Stimulated activated CD4-positive, alpha-beta T cell treated with anti-CD3 and anti-CD28 coated beads, Interleukin-12 subunit alpha, Interleukin-12 subunit beta, amount 100 ng/mL, for 48 hours (primary cell): ENCODE measurements at regions not wholly inside any gene's neighbourhood (a gene's known extent, or its start where the extent isn't known, plus 50 kb on each side); places are given as distances from the start of the nearest gene placed in this dataset.
"Not testable (repeated sequence)": the region's sequence is repeated elsewhere in the genome, so short reads cannot be mapped to it uniquely, and the experiment has no call there.

ENCODE experiments used
- DNase-seq, 3 donors: peaks; one replicate each; pipeline ENCODE4 v3.0.0-alpha.2; 2020; ENCODE audit warnings: low read depth in 2 of 3, low spot score in 1 of 3

DNA sequence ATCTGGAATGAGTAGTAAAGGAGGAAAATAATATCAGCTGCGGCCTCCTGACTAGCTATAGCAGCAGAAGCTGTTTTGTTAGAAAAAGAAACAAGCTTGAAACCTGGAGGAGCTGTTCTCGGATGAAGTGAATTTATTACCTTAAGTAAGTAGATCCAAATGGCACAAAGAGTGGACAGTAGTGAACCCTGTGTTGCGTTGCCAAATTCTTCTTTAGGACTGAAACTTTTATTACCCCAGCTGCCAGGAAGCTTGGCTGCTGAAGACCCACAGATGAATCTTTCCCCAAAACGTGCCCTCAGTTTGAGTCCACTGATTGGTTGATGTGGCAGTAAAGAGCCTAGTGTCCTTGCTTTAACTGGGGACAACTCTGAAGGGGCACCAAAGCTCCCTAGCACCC lies 366.8 kb upstream of the GBE1 start:
- DNase-seq: no peak

DNA sequence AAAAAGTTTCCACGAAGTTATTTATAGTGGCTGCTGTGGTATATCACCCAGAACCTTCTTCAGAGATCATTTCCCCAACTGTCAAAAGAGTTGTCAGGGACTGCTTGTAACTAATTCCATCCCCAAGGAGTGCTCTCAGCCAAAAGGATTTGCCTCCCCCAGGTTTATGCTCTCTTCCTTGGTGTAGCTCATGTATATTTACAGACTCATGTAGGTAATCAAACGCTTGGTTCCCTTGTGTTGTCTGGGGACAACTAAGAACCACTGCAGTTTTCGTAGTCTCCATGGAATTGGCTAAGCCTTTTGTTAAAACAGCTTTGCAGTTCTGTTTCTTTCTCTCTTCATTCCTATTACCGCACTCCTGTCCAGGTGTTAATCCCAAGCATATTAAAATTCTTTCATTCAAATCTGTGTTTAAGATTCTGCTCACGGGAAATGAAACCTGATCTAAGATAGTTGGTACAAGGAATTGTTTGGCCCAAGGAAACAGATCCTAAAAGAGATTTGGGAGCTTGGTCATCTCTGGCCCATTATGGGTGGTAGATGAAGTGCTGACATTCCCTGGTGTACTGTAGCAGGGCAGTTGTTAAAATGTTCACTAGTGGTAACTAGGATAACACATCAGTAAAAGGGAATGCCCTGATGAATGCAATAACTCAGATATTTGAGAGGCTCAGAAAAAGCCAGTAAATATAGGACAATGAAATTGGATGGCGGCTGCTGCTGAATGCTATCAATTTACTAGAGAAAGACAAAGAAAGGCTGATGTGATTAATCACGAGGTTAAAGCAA lies 361.3 kb upstream of the GBE1 start:
- DNase-seq: no peak

DNA sequence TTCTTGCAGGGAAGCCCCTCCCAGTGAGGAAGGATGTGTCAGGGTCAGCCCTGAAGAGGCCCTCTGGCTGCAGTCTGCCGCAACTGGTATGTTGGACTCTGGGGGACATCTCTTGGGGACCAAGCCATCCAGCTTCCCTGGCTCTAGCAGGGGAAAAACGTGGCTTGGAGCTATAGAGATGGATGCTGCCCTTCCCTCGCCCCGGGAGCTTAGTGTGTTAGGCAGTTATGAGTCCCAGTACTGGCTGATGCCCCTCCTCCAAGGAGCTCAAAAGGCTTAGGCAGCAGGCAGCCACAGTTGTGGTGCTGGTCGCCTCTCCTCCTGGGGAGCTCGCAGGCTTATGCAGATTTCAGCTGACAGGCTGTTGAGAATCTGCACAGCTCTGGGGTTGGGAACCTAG lies 353.1 kb upstream of the GBE1 start:
- DNase-seq: no peak

DNA sequence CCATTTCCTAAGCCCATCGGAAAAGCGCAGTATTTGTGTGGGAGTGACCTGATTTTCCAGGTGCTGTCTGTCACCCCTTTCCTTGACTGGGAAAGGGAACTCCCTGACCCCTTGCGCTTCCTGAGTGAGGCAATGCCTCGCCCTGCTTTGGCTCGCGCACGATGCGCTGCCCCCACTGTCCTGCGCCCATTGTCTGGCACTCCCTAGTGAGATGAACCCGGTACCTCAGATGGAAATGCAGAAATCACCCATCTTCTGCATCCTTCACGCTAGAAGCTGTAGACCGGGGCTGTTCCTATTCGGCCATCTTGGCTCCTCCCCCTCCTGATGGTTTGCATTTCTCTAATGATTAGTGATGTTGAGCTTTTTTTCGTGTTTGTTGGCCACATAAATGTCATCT lies 349.3 kb upstream of the GBE1 start:
- DNase-seq: not testable (repeated sequence)

DNA sequence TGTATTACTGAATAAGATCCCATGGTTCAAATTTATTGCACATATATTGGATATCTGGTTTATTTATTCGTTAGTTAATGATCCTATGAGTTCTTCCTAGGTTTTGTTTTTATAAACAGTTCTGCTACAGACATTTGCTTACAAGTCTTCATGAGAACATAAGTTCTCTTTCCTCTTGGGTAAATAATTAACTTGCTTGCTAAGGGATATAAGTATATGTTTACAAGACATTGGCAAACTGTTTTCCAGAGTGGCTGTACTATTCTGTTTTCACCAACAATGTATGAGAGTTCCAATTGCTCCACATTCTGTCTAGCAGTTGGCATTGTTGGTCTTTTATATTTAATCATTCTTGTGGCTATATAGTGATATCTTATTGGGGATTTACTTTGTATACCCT lies 341.8 kb upstream of the GBE1 start:
- no peak for DNase-seq

DNA sequence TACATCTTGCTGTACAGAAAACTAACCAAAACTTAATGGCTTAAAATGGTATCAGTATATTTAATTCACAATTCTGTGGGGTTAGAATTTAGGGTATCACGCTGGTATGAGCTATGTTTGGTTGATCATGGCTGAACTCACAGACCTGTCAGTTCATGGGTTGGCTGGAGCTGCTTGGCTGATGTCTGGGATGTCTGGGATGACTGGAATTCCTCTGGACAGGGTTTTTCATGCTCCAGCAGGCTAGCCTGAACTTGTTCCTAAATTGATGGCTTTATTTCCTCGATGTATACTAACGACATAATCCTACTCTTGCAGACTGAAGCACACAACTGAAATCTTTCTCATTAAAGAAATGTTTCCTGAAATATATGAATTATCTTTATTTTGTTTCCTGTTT lies 338.9 kb upstream of the GBE1 start:
- no peak for DNase-seq

DNA sequence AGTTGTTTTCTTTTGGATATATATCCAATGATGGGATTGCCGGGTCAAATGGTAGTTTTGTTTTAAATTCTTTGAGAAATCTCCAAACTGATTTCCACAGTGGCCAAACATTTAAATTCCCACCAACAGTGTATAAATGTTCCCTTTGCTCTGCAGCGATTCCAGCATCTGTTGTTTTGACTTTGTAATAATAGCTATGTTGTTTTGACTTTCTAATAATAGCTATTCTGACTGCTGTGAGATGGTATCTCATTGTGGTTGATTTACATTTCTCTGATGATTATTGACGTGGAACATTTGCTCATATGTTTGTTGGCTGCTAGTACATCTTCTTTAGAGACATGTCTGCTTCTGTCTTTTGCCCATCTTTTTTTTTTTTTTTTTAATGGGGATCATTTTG lies 332.2 kb upstream of the GBE1 start:
- no peak for DNase-seq

DNA sequence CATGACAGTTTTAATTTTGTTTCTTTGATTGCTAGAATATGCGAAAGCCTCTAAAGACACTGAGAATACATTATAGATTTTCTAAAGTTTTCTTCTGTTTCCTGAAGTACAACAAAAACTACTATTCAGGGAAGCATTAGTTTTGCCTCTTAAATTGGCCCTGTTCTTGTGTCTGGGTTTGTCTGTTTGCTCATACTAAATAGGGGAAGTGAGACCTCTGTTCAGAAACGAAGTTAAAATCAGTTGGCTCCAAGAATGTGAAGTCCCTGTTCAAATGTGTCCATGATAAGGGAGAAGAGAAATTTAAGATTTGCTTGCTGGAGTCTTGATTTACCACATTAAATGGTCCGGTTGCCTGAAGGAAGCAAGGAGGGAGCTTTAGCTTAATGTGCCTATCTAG lies 327.3 kb upstream of the GBE1 start:
- DNase-seq: no peak

DNA sequence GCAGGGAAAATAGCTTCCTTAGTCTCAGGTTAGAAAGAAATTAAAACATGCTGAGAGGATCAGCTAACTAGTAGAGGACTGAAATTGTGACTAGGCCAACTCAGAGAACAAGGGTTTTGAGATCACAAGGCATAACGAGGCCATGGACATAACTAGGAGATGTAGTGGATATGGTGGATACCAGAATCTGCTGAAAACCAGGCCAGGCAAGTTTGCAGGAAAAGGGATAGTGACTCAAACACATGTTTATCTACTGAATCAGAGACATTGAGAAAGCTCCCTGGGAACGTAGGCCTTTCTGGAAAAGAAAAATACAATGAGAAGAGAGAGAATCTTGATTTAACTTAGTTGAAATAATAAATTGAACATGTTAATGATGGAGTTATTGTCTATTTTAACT lies 326.5 kb upstream of the GBE1 start:
- DNase-seq: no peak

DNA sequence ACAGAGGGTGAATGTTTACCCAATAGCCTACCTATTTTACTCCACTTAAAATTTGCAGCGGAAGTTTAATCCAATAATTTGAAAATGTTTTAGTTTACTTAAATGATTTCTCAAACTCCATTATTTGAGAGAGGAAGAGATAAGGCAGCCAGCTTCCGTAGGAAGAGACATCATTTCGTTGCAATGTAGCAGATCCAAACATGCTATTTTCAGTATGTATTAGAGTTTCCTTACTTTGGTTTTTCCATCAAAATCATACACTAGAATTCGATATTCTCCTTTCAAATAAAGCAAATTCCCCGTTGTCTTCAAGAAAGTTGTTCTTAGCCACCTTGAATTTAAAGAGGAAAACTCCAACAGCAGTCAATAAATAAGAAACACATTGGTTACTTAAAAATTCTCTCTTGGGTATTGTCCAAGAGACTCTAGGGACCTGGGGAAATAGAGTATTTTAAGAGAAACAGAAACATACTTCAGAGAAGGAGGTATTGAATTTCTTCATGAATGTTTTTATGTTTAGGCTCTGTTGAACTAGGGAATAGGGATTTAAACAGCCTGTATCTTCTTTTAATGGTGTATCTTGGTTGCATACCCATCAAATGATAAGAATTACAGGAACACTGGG lies 324.5 kb upstream of the GBE1 start:
- DNase-seq: no peak

DNA sequence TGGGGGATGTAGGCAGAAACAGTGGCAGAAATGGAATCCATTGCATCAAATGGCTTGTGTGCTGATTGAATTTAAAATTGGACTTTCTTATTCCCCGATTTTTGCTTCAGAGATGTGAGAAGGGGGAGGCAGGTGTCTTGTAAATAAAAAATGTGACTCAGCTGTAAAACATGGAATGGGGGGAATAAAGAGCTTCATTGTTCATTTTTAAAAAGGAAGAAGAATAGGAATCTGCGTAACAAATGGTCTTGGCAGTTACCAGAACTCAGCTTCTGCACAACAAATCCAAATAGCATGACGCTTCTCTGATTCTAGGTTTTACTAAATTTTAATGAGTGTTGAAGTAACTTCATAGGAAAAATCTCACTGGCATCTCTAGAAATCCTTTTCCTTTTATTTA lies 323.9 kb upstream of the GBE1 start:
- DNase-seq: no peak

DNA sequence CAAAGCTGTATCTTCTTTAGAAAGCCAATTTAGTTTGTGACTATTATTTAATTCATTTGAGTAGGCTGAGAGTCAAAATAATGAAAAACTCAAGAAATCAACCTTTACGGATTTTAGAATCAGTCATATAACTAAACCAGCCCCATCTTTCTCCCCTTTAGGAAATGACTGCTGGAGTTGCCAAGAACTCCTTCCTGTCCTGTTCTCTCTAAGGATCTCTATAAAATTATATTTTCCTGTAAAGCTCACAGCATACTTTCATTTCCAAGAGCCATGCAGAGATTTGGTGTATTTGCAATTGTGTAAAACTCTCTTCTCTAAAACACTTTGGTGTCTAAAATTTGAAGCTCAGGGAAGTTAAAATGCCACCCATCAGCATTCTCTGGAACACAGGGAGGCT lies 323.4 kb upstream of the GBE1 start:
- no peak for DNase-seq

DNA sequence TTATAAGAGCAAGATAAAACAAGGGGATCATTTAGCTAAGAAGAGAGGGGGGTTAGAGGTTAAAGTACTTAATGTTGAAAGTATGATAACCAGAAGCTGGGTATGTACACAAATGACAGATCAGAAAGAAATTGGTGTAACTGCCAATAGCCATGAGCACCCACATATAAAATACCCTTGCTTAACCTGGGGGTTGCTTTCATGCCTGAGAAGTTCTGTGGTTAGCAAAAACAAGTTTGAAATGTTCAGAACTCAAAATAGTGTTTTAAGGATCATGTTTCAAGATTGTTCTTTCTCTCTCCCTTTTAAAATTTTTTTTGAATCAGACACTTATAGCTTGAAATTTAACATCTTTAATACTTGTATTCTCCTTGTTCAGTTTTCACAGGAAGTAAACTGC lies 321.4 kb upstream of the GBE1 start:
- no peak for DNase-seq

DNA sequence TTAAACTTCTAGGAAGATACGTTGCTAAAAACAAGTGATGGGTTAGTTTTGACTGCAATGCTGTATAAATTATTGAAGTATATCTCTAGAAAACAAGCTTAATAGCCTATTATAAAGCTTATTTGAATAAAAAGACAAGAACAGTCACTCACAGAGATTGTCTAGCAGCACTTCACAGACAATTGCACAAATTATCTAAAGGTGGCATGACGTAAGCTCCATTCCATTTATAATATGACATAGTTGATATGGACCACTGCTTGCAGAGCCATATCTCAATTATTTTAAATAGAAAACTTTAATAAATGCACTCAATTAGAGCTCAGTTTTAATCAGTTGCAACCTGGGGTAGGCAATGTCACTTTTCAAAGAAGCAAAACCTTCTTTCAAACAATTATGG lies 319.9 kb upstream of the GBE1 start:
- DNase-seq: no peak

DNA sequence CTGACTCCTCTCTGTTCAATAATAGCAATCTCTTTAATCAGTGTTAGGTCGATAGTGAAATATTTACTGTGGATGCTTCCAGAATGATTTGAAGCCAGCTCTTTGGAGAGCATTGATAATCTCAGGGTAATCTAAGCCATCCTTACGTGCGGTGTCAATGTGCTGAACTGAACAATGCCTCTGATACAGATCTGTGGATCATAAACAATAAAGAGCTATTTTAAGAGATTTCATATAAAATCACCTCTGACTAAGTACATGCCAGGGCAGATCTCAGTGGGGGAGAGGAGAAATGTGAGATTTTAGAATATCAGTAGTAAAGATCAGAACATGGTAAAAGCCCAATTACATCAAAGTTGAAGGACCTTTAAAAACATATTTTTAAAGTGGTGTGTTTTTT lies 319.3 kb upstream of the GBE1 start:
- DNase-seq: no peak

DNA sequence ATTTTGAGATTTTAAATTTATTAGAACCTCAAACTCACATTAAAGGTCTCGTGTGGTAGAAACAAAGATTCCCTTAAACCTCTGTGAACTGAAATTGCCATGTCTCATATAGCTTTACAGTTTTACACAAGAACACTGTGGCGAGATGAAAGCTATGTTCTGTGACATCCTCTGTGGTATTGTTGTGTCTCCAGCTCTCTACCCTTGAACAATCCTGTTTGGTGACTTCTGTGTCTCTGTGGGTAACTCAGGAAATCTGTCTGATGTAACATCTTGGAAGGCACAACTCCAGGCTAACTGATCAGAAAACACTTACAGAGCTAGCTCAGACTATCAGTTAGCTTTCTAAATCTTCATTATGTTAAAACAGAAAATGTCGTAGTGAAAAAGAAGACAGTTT lies 318.8 kb upstream of the GBE1 start:
- no peak for DNase-seq

DNA sequence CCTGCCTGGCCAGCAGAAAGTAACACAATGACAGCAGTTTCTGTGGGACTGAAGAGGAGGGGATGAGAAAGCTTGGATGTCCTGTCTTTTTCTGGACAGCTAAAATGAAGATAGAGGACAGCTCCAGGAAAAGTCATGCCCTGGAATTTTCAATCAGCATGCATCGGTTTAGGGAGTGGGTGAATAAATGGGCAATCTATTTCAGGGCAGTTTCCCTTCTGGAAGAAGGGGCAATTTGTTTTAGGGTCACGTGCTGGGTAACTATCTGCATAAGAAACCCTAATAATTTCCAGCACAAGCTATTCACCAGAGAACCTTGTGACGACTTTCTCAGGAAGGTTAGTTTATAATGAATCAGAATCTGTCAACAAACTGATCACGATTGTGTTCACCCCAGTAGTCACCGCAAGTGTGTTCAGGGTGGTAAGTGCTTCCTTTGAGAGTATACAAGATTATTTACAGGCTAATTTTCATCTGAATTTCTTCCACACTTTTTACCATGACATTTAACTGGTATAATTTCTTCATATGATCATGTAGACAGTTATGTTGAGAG lies 318.0 kb upstream of the GBE1 start:
- DNase-seq: no peak

DNA sequence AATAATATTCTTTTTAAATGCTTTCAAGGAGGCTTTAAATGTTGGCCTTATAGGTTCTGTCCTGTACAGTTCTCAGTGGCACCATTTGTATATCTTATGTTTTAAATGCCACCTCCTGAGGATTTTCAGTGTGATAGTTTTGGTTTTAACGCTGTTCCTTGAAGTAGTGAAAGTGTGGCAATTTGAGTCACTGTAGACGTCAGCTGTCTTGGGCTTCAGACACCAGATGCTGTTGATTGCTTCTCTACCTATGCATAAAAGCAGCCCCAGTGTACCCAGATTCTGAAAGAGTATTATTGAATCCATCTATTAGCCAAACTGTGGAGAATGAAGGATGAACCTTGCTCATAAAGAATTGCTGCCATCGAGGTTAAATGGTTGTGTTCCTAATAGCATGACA lies 316.8 kb upstream of the GBE1 start:
- DNase-seq: no peak

DNA sequence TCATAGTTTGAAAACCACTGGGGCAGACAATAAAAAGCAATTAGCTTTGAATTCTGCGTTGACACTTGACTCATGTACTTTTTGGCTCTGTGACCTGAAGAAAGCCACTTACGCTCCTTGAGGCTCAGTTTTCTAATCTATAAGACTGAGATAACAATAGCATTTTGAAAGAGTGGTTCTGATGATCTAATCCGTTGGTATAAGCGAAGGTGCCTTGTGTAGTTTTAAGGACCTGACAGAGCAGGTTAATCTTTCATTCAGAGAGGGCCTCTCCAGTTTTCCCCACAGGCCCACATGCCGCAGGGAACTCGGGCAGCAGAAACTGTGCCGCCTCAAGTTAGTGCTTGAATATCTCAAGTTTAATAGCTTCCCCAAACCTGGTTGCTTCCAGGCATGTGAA lies 306.0 kb upstream of the GBE1 start:
- DNase-seq: no peak

DNA sequence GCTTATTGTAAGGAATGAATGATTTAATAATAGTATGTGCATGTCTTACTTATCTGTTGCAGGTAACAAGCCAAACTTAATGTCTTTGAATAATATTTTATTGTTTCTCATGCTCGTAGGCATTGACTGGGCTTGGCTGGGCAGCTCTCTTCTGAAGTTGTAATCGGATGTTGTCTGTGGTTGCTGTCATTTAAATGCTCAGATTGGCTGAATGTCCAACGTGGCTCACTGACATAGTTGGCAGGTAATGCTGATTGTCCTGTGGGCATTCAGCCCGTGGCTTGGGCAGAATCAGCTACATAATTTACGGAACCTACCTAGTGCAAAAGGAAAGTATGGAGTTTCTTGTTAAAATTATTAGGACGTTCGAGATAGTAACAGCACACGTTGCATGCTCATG lies 297.4 kb upstream of the GBE1 start:
- DNase-seq: no peak

DNA sequence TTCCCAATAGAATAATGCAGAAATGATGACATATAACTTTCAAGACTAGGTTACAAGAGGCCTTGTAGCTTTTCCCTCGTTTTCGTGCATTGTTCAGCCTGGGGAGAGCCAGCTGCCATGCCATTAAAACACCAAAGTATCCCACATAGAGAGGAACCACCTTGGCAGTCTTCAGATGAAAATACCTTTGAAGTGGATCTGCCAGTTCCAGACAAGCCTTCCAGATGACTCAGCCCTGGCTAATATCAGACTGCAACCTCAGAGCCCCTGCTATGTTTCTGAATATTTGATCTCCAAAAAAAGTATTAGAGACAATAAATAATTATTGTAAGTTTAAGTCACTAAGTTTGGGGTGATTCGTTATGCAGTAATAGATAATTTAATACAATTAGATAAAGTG lies 294.3 kb upstream of the GBE1 start:
- no peak for DNase-seq

DNA sequence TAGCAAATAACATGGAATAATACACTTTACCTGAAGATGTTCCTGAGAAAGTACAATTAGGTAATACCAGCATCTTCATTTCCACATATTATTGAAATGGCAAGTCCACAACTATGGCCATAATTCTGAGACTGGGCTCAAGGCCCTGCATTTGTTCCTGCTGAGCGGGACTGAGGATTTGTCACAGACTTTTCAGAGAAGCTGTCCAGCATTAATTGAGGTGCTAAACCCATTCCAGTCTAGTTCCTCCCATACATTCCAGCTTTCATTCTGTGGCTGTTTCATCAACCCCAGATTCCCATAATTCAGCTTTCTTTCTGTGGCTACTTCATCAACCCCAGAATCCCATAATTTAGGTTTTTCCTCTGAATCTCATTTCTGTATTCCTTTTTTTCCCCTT lies 293.4 kb upstream of the GBE1 start:
- no peak for DNase-seq

DNA sequence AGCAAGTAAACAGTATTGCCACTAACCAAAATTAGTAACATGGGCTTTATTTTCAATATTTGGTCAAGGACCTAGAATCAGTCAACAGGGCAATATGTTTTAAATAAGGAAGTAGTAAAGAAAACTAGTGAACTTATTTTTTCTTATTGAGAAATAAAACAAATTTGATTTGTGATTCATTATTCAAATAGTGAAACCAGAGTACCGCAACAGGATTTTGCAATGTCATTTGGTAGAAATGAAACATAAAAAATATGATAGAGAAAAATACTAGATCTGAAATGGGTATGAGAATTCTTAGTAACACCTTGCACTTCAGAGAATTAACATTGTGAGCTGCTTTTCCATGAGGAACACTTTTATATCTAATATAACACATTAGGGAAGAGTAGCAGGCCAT lies 291.8 kb upstream of the GBE1 start:
- DNase-seq: no peak
